ENCODE measurements at regions not wholly inside any gene's neighbourhood (a gene's known extent, or its start where the extent isn't known, plus 50 kb on each side); places are given as distances from the start of the nearest gene placed in this dataset.

GRCh38 chr10:49241385-49241784 is 53.2 kb upstream of the TMEM273 start:
- TF ChIP-seq CTCF (IDR thresholded peaks at IDR 0.05), result no peak
- TF ChIP-seq EP300 (IDR thresholded peaks at IDR 0.05), result no peak
